Occipital lobe (tissue), 1 donor: ENCODE measurements at regions not wholly inside any gene's neighbourhood (a gene's known extent, or its start where the extent isn't known, plus 50 kb on each side); places are given as distances from the start of the nearest gene placed in this dataset.
"Not testable (repeated sequence)": the region's sequence is repeated elsewhere in the genome, so short reads cannot be mapped to it uniquely, and the experiment has no call there.

ENCODE experiments used
- DNase-seq: peaks from one replicate; lab custom pipeline; 2025; lab: John Stamatoyannopoulos, UW

DNA sequence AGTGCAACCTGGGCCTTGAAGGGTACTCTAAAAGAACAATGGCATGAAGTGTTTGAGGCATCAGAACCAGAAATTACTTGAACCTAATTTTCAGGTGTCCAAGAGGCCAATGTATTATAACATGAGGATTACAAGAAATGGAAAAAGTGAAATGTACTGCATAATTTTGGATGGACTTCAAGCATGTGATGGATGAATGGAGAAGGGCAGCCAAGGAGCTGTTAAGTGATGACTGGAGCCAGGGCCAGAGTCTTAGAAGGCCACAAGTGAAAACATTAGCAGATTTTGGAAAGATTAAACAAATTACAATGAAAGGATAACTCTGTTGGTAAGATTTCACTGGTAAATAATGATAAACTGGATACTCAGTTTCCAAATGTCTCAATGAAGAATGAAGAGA, 738.2 kb downstream of the CD109 start:
- no peak for DNase-seq

DNA sequence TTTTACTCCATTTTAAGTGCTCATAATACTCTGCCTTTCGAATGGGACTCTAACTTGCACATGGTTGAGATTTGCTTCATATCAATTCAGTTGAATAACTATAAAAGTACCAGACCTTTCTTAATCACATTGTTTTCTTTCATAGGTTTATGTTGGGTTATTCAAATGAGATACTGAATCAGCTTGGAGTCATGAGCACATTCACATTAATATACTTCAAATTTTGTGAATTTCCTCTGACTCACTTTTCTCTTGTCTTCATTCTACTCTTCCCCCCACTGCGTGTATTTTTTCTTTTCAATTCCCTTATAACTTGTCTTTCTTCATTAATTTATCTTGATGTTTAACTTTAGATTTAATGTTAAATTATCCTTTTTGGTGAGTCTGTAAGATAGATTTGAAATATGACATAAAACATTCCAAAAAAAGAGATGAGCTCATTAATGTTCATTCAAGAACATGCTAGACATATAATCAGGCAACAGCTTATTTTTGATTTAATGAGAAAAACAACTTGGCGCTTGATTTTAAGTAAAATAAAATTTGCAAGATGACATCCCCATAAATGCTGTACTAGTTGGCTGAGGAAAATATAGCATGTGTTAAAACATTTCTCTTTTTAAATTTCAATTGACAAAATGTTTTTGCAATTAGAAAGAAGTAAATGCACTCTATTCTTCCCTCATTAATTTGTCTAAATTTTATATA, 736.0 kb downstream of the CD109 start:
- DNase-seq = no peak

DNA sequence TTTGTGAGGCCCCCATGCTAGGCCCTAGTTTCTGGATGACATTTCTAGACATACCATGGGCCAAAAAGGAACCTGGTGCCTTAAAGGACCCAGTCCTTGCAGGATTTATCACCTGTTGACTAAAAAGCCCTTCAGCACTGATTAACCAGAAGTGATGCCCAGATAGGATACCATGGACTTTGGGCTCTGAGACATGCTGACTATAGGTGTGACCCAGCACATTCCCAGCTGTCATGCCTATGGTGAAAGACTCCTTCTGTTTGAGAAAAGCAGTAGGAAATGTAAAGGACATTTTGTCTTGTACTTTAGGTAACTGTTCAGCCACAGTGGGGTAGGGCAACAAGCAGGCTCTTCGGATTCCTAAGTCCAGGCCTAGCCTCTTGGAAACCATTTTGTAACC, 724.2 kb downstream of the CD109 start:
- DNase-seq = no peak

DNA sequence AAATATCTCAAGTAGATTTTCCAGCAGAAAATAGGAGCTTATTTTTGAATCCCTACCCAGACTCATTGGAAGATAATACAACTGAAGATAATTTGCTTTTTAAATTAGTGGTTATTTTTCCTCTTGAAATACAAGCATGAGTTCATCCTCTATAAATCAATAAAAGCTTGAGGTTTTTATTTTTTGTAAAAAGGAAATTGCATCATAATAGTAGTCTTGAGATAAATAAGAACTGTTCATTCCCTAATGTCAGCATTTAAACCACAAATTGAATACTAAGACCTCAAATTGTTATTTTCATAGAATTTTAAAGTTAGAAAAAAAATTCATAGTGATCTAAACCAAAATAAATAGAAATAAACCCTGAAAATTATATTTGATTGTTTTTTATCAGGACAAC, 719.1 kb downstream of the CD109 start:
- no peak for DNase-seq

DNA sequence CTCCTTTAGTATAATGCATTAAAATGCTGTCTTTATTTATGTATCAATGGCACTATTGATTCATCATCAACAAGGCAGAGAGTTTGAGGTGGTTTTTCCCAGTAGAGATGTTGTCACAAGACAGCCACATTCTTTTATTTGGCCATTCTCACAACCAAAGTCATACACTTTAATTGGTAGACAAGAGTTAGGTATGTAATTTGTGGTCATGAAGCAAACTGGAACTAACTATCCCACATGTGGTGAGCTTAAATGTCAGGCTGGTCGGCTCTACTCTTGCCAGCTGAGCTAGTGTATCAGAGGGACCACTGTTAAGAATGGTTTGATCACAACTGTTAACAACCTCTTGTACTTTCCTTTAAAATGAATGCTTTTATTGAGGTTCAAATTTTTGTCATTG, 714.6 kb downstream of the CD109 start:
- no peak for DNase-seq

DNA sequence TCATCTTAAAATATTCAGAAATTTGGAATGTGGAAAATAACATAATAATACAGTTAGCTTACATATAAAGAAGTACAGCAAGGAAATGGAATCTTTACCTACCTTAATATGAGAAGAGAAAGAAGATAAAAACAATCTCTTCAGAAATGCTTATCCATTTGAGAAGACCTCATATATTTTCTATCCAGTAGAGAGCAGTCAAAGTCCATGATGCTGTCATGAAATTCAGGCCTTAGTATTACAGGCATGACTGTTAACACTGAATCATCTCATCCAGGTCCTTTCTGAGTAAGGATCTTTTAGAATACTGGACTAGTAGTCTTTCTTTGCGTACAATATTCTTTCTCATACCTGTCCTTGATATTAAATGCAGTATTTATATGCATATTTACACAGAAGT, 713.4 kb downstream of the CD109 start:
- DNase-seq = no peak

DNA sequence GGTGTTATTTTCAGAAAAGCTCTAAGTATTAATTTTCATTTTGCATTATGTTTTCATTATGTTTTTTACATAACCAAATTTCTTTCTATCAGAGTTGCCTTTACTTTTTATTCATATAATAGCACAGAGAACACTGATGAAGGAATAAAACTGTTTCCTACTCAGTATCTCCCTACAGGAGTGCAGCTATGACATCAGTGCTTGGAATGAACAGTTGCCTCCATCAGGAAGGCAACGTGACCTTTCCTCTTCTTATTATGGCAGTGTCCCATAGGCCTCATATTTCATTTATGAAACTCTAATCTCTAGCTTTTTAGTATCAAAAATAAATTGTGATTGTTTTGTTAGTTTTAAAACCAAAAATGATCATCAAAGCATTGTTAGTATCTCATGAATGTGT, 712.8 kb downstream of the CD109 start:
- DNase-seq = no peak

DNA sequence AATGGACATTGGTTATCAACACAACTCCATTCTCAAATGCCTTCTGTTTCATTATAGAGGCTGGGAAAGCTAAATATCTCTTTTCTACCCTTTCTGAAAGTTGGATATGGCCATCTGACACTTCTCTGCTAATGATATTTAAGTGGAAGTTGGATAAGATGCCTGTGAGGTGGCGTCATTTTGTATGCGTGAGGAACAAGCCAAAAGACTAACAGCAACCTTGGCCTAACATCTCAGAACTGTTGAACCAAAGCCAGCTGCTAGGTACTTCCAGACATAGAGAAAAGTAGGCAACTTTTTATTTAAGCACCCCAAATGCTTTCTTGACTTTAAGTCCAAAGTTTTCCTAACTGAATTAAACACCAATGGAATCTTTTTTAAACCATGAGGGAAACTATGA, 708.4 kb downstream of the CD109 start:
- DNase-seq = no peak

DNA sequence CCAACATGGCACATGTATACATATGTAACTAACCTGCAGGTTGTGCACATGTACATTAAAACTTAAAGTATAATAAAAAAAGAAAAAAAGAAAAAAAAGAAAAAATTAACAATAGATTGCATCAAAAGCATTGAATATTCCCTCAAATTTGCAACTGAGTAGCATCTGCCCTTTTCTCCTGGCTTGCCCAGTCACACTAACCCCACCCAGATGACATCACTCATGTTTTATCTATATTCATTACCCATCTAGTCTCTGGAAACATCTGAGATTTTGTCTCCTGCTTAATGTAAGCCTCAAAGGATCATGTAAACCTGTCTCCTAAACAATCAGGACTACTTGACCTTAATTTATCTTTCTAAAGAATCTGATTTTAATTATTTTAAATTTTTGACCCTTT, 706.8 kb downstream of the CD109 start:
- DNase-seq = no peak

DNA sequence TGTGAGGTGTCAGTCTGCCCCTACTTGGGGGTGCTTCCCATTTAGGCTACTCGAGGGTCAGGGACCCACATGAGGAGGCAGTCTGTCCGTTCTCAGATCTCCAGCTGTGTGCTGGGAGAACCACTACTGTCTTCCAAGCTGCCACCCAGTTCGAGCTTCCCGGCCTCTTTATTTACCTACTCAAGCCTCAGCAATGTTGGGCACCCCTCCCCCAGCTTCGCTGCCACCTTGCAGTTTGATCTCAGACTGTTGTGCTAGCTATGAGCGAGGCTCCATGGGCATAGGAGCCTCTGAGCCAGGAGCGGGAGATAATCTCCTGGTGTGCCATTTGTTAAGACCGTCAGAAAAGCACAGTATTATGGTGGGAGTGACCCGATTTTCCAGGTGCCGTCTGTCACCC, 682.4 kb downstream of the CD109 start:
- DNase-seq = not testable (repeated sequence)

DNA sequence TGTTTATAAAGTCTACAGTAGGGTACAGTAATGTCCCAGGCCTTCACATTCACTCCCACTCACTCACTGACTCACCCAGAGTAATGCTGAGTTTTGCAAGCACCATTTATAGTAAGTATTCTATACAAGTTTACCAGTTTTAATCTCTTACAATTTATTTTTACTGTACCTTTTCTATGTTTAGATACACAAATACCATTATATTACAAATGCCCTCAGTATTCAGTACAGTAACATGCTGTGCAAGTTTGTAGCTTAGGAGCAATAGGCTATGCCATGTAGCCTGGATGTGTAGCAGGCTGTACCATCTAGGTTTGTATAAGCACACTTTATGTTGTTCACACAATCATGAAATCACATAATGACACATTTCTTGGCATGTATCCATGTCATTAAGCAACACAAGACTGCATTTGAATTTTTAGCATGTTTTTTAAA, 673.6 kb downstream of the CD109 start:
- DNase-seq = no peak

DNA sequence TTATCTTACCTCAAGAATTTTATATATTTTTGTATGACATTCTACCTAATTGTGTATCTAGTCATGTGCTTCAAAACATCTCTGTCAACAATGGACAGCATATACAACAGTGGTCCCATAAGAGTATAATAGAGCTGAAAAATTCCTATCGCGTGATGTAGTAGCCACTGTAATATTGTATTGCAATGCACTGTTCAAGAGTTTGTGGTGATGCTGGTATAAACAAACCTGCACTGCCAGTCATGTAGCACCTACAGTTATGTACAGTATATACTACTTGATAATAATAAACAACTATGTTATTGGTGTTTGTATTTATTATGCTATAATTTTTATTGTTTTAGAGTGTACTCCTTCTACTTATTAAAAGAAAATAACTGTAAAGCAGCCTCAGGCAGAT, 672.7 kb downstream of the CD109 start:
- no peak for DNase-seq

DNA sequence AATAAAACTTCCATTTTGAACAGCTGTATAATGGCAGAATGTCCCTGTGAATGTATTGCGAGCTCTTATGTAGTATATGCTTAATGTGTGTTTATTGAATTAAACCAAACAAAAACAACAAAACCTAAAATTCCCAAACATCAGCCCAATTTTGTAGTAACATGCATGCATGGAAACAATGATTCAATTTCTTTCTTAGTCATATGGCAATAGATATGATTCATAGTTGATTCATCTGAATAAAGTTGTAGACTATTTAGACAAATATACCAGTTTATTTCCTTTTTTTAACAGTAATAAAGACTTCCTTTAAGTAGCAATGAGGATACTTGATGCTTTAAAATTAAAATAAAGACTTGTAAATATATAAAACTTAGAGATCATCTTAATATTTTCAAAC, 670.6 kb downstream of the CD109 start:
- DNase-seq = no peak

DNA sequence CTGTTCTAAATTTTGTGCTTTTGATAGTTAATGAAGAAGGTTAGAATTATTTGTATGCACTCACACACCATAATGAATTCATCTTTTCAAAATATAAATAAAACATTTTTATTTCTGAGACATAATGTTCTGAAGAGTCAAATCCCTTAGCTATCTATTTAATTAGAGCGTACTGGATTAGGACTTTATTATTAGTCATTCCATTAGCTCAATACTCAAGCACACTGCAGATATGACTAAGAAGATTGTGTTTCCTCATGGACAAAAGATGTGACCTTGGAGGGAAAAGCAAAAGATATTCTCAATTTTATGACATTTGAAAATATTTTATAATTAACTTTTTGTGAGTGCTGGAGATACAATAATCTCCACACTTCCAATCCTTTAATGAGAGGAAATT, 666.4 kb downstream of the CD109 start:
- DNase-seq = no peak

DNA sequence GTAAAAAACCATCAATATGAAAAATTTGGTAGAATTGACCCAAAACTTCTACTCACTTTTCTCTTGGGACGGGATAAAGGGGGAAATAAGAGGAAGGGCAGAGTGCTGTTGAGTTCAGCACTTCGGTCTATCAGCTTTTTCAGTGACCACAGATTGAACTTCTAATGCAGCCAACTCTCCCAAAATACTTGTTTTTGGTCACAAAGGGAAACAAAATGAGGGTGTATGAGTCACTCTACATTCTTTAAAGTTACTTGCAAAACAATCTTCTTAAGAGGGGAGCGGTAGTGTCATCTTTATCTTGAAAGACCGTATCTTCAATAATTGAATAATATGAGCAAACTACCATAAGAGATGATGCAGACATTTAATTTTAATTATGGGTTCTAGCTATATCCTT, 661.3 kb downstream of the CD109 start:
- DNase-seq = no peak

DNA sequence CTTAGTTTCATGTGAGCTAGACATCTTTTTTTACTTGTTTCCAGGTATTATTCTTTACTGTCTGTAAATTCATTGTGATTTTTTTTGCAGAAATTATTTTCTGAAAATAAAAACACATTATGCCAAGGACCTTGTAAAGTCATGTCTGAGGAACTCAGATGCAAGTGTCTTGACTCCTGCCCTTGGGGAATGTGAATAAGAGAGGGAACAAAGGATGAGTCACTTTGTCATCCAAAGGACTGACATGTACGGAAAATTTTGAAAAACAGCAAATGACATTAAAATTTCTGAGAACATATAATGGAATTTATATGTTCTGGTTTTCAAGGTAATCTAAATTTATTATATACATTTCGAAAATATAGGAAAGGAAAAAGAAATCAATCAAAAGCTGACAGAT, 660.4 kb downstream of the CD109 start:
- DNase-seq = no peak

DNA sequence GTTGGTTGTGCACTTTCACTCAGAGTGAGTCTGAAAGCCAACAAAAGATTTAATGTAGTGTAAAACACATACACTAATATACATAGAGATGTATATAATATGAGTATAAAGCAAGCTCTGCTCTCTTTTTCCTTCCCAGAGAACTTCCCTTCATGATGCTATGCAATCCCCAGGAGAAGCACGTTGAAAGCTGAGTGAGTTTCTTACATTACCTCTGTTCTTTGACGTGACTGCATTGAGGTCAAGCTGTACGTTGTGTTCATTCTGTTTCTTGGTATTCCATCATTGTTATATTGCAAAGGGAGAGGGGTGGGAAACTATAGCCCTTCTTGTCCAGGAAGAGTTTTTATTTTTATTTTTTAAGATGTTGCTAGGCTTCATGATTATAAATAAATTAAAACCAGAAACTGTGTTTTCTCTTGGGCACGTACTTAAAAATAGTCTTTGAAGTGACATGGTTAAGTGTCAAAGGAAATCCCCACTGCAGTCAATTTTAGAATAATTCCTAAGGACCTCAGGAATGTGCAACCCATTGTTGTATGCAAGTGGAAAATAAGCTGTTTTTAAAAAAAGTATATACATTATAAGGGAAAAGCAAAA, 651.0 kb downstream of the CD109 start:
- DNase-seq = no peak

DNA sequence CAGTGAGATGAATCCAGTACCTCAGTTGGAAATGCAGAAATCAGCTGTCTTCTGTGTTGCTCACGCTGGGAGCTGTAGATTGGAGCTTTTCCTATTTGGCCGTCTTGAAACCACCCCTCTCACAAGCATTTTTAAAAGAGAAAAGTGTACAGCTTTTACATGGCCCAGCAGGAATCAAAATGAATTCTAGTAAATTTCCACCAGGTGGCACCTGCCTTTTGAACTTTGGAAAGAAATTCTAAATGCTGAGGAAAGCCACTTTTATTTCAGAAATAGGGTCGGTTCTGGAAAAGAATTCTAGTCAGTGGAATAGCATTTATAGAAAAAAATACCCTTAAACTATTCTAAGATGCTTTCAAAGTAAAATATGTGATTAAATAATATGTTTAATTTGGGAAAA, 647.8 kb downstream of the CD109 start:
- DNase-seq = no peak

DNA sequence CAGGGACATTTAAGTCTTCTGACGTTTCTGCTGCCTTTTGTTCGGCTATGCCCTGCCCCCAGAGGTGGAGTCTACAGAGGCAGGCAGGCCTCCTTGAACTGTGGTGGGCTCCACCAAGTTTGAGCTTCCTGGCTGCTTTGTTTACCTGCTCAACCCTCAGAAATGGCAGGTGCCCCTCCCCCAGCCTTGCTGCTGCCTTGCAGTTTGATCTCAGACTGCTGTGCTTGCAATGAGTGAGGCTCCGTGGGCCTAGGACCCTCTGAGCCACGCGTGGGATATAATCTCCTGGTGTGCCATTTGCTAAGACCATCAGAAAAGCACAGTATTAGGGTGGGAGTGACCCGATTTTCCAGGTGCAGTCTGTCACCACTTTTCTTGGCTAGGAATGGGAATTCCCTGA, 647.3 kb downstream of the CD109 start:
- not testable (repeated sequence) for DNase-seq

DNA sequence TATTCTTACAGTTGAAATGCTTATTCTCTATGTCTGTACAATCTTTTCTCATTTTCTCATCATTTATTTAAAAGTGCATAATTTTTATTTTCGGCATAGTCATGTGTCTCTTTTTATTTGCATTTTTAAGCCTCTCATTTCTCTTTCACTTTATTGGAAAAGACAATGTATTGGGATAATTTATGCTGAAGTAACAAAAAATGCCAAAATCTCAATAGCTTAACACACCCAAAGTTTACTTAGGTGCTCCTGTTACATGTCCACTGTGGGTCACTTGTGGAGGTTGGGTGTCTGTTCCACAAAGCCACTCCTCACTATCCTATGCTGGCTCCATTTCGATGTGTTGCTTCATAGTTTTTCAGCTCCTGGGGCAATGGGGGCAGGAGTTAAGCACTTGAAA, 638.7 kb downstream of the CD109 start:
- no peak for DNase-seq

DNA sequence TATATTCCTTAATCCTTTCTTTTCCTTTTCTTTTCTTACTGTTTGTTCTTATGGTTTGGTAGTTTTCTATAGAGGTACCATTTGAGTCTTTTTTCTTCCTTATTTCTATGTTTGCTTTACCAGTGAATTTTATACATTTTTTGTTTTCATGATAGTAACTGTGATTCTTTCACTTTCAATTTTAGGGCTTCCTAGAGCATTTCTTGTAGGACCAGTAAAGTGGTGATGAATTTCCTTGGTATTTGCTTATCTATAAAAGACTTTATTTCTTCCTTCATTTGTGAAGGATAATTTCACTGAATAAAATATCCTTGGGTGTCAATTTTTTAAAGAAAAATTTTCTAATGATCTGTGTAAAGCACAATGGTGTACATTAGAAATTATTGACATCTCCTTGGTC, 637.4 kb downstream of the CD109 start:
- DNase-seq = no peak

DNA sequence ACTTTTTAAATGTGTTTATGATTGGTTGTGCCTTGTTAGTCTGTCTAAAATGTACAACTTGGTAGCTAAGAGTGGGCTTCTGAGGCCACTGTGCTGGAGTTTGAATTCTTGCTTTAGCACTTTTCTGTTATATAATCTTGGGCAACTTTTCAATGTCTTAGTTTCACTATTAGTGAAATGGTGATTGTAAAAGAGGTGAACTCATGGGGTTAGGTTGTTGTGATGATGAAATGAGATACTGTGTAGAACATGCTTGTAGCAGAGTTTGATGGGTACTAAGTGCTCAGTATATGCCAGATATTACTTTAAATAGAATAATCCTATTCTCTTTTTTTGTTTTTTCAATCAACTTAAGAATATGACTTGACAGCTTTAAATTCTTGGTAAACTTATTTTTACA, 624.7 kb downstream of the CD109 start:
- no peak for DNase-seq

DNA sequence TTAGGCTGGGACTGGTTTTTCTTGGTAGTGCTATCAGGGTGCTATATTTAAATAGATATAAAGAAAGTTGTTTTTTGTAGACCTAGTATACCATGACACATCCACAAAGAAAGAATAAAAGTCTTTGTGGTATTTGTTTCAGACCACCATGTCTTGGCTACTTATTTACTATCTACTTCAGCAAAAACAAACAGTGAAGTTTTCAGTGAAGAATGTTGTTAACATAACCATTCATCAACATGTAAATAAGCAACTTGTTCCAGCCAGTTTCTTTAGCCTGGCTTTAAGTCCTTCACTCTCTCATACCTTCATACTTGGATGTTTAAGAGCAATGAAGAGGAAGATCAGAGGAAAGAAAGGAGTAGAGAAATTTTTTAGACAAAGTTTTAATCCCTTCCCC, 624.1 kb downstream of the CD109 start:
- no peak for DNase-seq

DNA sequence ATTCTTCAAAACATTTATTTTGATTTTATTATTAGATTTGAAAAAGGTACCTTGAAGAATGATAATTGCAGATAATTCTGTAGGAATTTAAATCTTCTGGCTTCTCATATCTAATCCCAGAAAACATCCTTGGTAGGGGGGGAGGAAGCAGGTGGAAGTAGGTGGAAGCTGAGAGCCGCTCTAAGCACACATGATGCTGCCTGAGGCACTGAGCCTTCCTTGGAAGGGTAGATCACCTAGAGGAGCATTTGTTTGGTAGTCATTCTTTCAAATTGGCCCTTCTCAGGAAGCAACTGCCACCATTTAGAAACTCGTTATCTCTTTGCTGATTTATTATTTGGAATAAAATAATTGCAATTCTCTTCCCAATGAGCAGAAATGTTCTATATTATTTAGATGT, 623.3 kb downstream of the CD109 start:
- DNase-seq = no peak
